GM04503 (cell line): ENCODE measurements at regions not wholly inside any gene's neighbourhood (a gene's known extent, or its start where the extent isn't known, plus 50 kb on each side); places are given as distances from the start of the nearest gene placed in this dataset.
A peak's percentile ranks its signal among the peaks of the same experiment; 100 is the strongest.

ENCODE experiments used
- DNase-seq: peaks from one replicate; pipeline ENCODE4 v3.0.0-alpha.2; 2012; ENCODE audit warnings: low read depth

DNA sequence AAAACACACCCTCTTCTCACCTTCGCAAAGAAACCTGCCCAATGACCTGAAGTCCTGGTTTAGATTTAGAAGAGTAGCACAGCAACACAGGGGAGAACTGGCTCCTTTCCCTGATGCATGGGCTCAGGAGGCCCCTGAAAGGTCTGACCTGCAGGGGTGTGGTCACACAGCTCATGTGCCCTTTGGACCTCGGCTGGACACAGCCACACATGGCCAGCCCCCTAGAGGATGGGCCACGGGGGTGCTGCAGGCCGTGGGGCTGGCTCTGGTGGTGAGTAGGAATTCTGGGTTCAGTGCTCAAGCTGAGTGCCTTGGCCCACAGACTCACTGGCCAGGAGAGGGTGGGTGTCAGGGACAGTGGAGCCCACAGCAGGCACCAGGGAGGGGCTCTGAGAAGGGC is 118.5 kb upstream of the ADCY1 start:
- DNase-seq: no peak

DNA sequence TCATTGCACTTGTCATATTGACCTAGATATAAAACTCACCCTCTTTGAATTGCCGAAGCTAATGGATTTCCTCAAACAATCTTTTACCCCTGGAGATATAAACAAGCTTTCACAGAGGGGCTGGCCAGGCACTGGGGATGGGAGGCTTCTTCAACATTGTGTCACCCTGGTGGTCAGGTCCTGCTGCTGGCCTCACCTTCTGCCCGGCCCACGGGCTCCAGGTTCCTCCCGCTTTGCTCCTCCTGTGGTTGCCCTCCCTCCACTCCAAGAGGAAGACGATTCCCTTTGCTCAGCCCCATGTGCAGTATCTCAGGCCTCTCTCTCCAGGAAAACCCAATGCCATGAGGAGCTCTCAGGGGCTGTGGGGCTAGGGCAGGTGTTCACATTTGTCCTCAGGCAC is 118.1 kb upstream of the ADCY1 start:
- DNase-seq: no peak

DNA sequence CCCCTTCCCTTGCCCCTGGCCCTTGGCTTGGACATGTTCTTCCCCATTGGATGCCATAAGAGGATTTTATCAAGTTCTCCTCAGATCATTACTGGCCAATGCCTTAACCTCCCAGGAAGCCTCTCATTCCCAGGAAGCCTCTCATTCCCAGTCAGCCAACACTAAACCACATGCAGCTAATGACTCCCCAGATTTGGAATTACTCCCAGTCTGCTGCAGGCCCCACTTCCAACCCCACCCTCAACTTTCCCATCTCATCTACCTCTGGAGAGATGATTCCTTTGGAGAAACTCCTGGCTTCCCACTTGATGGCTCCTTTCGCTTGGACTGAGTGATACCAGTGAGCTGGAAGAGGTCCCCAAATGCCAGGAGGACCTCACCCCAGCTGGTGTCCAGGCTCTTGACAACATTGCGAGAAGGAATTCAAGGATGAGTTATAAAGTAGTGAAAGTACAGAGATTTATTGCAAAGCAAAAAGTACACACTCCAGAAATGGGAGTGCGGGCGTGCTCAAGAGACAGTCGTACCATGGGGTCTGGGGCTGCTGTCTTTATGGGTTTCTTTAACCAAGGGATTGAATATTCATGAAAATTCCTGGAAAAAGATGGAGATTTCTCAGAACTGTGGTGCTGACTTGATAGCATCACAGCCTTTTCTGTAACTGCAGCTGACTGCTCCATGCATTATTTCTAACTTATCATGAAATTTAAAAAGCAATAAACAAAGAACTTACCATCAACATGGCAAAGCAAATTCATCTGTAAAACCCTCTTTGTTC is 117.2 kb upstream of the ADCY1 start:
- peak; percentile 49 for DNase-seq

DNA sequence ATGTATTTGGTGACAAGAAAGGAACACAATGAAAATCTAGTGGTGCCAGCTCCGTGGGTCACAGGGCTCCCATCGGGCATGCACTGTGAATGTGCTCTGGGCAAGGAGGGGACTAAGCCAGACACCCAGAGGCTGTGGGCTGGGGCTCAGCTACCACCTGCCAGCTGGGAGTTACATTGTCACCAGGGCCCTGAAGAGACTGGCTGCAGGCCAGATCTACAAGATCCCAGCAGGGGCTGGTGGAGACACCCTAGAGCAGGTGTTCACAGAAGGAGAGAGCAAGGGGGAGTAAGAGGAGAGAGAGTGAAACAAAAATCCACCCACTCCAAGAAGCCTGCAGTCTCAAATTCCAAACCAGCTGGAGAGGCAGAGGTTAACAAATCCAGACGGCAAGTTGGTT is 116.6 kb upstream of the ADCY1 start:
- DNase-seq: no peak

DNA sequence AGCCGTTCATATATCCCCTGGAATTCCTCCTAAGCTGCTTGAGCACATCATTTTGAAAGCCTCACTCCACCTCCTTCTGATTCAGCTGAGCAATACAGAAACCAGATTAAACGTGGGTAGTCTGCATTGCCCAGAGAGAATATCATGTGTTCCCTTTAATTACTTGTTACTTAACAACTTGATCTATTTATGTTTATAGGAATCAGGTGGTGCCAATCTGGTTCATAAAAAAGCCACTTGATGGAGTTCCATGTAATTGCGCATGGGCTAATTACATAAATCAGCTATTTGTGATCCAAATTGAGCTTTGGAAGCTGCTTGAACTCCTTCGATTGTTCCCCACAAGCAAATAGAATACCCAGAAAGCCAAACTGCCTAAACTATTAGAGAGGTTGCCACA is 114.7 kb upstream of the ADCY1 start:
- no peak for DNase-seq

DNA sequence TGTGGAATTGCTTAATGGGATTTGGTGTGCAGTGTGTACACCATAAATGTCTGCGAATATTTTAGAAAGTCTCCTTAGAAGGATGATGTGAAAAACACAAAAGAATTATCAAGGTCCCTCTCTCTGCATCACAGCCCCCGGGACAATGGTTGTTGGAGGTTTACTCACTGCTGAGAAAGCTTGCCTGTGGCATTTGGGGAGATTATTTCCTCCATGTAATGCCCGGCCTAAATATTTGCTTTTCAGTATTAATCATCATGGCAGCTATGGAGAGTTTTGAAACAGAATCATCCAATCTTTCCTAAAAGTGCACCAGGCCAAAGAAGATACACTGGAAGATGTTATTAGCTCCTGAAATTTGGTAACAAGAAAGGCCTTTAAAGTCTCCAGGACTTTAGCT is 113.8 kb upstream of the ADCY1 start:
- DNase-seq: no peak

DNA sequence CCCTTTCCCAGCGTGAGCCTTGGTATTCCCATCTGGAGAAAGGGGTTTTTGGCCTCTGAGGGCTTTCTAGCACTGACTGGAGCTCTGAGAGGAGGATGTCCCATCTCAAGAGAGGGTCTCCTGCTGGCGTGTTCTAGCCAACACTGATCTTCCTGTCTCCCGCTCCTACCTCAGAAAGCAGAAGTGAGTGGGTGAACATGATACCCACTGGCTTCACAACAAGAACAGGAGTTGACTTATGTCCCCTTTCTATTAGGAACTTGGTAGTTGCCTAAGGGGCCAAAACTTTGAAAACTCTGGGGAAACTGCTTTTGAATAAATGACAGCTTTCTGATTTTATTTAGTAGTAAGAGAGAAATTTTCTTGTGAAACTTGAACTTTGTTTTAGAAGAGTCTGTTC is 113.1 kb upstream of the ADCY1 start:
- DNase-seq: no peak

DNA sequence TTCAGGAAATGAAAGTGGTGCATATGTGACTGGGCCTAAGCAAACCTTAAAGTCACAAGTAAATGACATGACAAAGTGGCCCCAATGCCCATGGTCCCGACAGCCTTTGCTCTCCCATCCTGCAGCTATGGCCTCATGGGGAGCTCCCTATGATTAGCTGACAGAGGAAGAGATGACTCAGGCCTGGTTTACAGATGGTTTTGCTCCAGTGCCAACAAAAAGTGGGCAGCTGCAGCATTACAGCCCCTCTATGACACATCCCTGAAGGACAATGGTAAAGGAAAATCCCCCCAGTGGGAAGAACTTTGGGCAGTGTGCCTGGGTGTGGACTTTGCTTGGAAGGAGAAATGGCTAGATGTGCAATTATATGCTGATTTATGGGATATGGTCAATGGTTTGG is 105.1 kb upstream of the ADCY1 start:
- DNase-seq: peak; percentile 5

DNA sequence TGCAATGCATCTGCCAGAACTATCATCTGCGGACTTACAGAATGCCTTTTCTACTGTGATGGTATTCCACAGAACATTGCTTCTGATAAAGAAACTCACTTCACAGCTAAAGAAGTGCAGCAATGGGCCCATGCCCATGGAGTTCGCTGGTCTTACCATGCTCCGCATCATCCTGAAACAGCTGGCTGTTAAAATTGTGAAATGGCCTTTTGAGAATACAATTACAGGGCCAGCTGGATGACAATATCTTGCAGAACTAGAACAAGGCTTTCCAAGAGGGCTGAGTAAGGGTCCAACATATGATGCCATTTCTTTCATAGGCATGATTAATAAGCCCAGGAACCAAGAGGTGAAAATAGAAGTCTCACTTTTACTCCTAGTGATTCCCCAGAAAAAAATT is 104.1 kb upstream of the ADCY1 start:
- DNase-seq: no peak

DNA sequence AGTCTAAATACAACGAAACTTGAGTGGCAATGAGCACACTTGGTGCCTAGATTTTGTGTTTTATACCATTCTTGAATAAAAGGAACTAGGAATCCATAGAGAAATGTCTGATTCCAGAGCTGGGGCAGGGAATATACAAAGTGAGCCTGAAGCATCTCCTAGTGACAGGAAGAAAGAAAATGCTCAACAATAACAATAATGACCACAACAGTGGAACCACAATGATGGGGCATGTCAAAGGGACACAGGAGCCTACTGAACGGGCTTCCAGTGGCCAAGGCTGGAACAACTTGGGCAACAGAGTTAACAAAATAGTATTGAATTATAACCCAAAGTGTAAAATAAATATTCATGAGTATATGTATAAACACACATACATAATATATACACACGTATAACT is 94.4 kb upstream of the ADCY1 start:
- no peak for DNase-seq

DNA sequence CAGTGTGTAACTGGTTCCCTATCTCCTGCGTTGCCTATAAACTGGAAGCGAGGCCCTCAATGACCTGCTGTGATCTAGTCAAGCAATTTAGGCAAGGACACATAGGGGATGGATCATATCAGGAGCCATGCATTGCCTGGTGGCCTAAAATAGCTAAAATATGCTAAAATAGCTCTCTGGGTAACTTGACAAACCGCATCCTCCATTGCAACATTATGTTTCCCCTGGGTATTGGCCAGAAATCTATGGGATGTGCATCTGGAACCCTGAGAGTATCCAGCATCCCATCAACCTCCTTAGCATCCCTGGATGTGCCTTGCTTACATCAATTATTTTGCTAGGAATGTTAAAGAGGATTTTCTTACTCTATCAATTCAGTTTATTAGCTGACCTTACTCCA is 91.7 kb upstream of the ADCY1 start:
- DNase-seq: no peak

DNA sequence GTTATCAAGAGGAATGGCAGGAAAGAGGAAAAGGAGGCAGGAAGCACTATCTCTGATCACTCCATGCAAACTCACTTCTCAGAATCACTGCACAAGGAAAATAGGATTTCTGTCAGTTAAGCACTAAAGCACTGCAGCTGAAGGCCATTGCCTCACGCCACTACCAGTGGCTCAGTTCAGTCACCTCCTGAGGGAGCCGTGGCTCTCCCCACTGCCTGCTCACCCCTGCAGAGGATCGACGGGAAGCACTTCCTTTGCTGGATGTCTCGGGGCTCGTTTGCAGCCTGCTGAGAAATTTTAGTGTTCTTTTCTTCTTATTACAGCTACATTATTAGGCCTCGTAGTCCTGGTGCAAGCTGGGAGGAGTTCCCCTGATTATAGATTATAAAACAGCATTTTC is 90.1 kb upstream of the ADCY1 start:
- DNase-seq: no peak

DNA sequence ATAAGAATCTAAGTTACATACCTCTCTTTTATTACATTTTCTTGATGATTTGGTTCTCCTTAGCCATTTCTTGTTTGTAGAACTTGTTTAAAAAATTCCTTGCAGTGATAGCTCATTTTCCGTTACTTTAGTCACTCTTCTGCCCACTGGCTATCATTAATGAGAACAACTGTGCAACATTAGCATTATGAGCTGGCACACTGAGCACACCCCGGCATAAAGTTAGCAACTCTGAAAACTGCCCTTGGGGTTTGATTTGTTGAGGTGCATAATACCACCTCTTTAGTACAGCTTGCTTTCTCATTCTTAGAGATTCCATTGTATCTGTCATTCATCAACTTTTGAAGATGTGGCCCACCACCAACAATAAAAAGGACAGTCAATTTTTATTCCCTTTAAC is 87.6 kb upstream of the ADCY1 start:
- DNase-seq: no peak

DNA sequence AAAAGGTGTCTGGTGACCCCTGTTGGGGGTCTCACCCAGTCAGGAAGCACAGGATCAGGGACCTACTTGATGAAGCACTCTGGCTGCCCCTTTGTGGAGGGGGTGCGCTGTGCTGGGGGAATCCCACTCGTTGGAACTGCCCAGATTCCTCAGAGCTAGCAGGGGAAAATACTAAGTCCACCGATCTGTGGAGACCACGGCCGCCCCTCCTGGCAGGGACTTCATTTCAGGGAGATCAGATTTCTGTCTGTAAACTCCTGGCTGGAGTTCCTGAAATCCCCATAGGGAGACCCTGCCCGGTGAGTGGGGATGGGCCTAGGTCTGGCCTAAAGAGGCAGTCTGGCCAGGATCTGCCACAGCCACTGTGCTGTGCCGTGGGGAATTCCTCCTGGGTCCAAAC is 79.3 kb upstream of the ADCY1 start:
- no peak for DNase-seq

DNA sequence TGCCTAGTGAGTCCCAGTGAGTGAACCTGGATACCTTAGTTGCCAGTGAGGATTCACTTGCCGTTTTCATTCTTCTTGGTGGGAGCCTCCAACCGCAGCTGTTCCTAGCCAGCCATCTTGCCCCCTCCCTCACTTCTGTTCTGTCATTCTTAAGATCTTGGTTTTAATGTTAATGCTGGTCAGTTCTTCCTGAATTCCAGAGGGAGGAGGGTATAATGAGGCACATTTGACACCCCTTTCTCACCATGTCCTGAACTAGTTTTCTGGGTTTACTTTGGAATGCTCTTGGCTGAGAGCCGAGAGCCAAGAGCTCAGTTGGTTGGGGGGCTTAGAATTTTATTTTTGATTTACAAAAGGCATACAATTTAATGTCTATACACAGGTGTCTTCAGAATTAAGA is 78.5 kb upstream of the ADCY1 start:
- DNase-seq: no peak

DNA sequence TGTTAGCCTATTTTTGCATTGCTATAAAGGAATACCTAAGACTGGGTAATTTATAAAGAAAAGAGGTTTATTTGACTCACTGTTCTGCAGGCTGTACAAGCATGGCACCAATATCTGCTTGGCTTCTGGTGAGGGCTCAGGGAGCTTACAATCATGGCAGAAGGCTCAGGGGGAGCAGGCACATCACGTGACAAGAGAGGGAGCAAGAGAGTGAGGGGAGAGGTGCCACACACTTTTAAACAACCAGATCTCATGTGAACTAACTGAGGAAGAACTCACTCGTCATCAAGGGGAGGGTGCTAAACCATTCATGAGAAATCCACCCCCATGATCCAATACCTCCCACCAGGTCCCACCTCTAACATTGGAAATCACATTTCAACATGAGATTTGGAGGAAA is 73.9 kb upstream of the ADCY1 start:
- DNase-seq: no peak

DNA sequence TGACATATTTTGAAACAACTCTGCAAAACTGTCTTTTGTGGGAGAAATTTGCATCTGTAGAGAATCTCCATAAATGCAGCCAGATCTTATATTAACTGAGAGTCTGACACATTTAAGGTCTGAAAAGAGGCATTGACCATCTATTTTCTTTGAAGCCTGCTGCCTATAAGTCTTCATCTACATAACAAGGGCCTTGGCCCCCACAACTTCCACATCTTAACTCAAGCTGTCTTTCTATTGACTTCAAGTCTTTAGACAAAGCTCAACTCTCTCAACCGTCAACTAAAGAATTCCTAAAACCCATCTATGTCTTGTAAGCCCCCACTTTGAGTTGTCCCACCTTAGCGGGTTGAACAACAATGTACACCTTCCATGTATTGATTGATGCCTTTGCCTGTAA is 72.4 kb upstream of the ADCY1 start:
- DNase-seq: no peak

DNA sequence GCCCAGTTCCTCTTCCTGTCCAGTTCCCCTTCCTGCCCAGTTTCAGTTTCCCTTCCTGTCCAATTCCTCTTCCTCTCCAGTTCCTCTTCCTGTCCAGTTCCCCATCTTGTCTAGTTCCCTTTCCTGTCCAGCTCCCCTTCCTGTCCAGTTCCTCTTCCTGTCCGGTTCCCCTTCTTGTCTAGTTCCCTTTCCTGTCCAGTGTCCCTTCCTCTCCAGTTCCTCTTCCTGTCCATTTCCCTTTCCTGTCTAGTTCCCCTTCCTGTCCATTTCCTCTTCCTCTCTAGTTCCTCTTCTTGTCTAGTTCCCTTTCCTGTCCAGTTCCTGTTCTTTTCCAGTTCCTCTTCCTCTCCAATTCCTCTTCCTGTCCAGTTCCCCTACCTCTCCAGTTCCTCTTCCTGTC is 68.1 kb upstream of the ADCY1 start:
- DNase-seq: no peak

DNA sequence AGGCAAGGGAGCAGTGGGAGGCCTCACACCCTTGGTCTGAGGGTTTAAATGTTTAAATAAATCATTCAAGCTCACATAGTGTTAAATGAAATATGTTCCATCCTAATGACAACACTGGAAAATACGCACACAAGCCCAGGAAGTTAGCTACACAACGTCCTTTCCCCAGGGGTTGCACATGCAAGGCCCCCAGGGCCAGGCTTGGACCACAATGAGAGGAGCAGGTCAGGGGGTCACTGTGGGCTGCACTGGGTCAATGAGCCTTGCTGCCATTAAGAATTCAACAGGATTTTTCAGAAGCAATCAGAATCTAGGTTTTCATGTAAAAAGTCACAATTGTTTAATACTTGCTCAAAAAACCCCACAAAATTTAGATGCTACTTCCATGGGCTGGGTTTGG is 64.9 kb upstream of the ADCY1 start:
- no peak for DNase-seq

DNA sequence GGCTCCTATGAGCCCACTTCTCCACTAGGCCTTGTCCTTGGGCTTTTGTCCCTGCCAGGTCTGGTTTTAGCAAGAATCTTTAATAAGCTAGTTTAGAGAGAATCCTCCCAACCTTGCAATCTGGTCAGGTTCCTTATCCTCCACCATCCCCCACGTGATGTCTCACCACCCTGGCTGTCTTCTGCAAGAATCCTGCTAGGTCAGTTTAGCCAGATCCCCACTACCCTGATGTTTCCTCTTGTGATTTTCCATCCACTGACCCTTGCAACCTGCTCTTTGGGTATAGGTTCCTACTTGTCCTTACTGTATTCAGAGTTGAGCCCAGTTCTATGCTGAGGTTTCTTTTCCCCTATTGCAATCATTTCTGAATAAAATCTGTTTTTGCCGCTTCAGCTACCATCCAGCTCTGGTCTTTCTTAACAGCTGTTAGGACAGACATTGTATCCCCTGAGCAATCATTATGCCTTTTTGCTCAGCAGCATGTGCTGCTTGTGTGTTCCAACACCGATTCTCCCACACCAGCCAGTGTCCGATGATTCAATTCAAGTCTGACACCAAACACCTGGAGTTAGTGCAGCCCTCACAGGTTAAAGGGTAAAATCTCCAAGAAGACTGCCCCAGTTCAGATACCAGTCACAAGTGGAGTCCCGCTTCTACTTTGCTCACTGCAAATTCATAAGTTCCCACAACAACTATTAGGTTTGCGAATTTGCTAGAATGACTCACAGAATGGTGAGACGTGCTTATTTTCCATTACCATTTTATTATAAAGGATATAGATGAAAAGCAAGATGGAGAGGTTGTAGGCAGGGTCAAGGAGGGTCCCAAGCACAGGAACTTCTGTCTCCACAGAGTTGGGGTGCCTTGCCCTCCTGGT is 62.2 kb upstream of the ADCY1 start:
- no peak for DNase-seq

DNA sequence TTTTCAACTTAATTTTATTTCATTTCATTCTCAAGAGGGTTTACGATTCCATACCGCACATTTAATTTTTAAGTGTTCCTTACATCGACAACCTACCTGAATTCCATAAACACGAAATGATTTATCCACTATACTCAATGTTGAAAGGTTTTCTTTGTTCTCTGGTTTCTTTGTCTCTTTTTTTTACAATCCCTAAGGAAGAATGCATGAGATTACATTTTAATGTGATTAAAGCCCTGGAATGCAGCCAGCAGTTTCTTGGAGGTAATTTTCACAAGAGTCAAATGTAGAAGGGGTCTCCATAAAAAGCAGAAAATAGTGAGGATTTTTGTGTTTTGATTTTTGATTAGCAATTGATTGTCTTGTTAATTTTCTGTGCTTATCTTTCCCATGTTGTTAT is 59.2 kb upstream of the ADCY1 start:
- no peak for DNase-seq

DNA sequence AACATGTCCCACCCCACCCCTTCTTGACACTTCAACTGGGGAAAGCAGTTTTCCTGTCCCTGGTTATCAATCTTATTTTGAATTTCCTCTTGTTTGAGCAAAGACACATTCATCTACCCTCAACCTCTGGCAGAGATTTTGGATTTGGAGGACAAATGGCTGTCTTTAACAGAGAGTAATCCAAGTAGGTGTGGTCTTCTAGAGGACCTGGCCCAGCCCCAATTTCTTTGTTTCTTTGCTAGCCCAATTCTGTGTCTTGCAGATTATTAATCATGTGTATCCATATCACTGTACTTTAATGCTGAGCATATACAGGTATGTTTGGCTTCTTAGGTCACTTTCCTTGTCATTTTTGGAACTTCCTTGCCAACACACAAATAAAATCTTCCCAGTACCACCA is 58.8 kb upstream of the ADCY1 start:
- no peak for DNase-seq
